OCI-LY7 (cell line): ENCODE measurements at regions not wholly inside any gene's neighbourhood (a gene's known extent, or its start where the extent isn't known, plus 50 kb on each side); places are given as distances from the start of the nearest gene placed in this dataset.

Source experiments
- BruUV-seq: library from RNA; stranded (reverse); fragments of 400-500 nt; replicated peaks from 2 replicates; lab custom pipeline; 2021; lab: Mats Ljungman, UMichigan
- CTCF ChIA-PET: fragments of 300-600 bp; sonication (Branson Sonifier 250); formaldehyde crosslinking; loops from one replicate; lab custom pipeline; 2022; ENCODE audit warnings: antibody characterized with exemption; ENCODE audit not compliant: unreplicated experiment; lab: Charles Lee
- POLR2A ChIA-PET: fragments of 300-600 bp; sonication (Branson Sonifier 250); formaldehyde crosslinking; loops from one replicate; lab custom pipeline; 2022; ENCODE audit warnings: antibody characterized with exemption; lab: Charles Lee
- DNase-seq: peaks from one replicate; pipeline ENCODE4 v3.0.0-alpha.2; 2015; ENCODE audit warnings: low spot score
- H2AFZ ChIP-seq: fragments of 200-600 bp; sonication (generic), shearing (Covaris generic); 2 replicates; pipeline ENCODE4 v1.6.1; 2014; ENCODE audit warnings: mild to moderate bottlenecking, antibody characterized with exemption, low read length, moderate library complexity
- H3K27ac ChIP-seq: fragments of 200-600 bp; sonication (generic); 2 replicates; pipeline ENCODE4 v1.5.1; 2014; ENCODE audit warnings: mixed run types, low read depth, mild to moderate bottlenecking, moderate library complexity, low read length, inconsistent platforms; ENCODE audit not compliant: poor library complexity, severe bottlenecking
- H3K36me3 ChIP-seq: fragments of 200-600 bp; sonication (generic); 2 replicates; pipeline ENCODE4 v1.6.1; 2014; ENCODE audit warnings: mild to moderate bottlenecking, antibody characterized with exemption, low read length, moderate library complexity, mixed read lengths; ENCODE audit not compliant: insufficient read depth
- H3K4me1 ChIP-seq: fragments of 200-600 bp; sonication (generic); 2 replicates; pipeline ENCODE4 v1.5.1; 2014; ENCODE audit warnings: mild to moderate bottlenecking, low read length; ENCODE audit not compliant: insufficient read depth, poor library complexity, severe bottlenecking
- H3K4me2 ChIP-seq: fragments of 200-600 bp; sonication (generic); 2 replicates; pipeline ENCODE4 v1.6.1; 2014; ENCODE audit warnings: mild to moderate bottlenecking, low read length
- H3K4me3 ChIP-seq: fragments of 200-600 bp; sonication (generic); 2 replicates; pipeline ENCODE4 v1.5.1; 2014; ENCODE audit warnings: mild to moderate bottlenecking, low read depth, low read length; ENCODE audit not compliant: poor library complexity, severe bottlenecking
- H3K79me2 ChIP-seq: fragments of 200-600 bp; sonication (generic); 2 replicates; pipeline ENCODE4 v1.6.1; 2016; ENCODE audit warnings: low read depth, mild to moderate bottlenecking, low read length, moderate library complexity, mixed read lengths; ENCODE audit not compliant: insufficient read depth
- H3K9me2 ChIP-seq: fragments of 200-600 bp; sonication (generic); 2 replicates; pipeline ENCODE4 v1.6.1; 2016; ENCODE audit warnings: mild to moderate bottlenecking, low read length, mixed read lengths; ENCODE audit not compliant: insufficient read depth
- H3K9me3 ChIP-seq: fragments of 200-600 bp; sonication (generic); 2 replicates; pipeline ENCODE4 v1.6.1; 2014; ENCODE audit warnings: mild to moderate bottlenecking, mixed run types, low read length, mixed read lengths
- H4K20me1 ChIP-seq: fragments of 200-600 bp; sonication (generic); 2 replicates; pipeline ENCODE4 v1.6.1; 2014; ENCODE audit warnings: mild to moderate bottlenecking, antibody characterized with exemption, low read length, moderate library complexity, mixed read lengths; ENCODE audit not compliant: insufficient read depth
- EZH2phosphoT487 ChIP-seq: fragments of 200-600 bp; sonication (generic); IDR thresholded peaks from 2 replicates; pipeline ENCODE4 v1.6.1; 2018; ENCODE audit warnings: low read depth, borderline replicate concordance, mild to moderate bottlenecking, mixed run types, antibody characterized with exemption, low read length, moderate library complexity, mixed read lengths
- intact Hi-C: fragments of 100-400 bp; cut with micrococcal nuclease; formaldehyde crosslinking; loops from one replicate; pipeline ENCODE4 v1.10.0; 2022; ENCODE audit not compliant: unreplicated experiment
- TF ChIP-seq, protein P1 (sequence below): fragments of 200-600 bp; sonication (generic); conservative IDR thresholded peaks from 2 replicates; pipeline ENCODE4 v1.5.1; 2014; ENCODE audit warnings: mild to moderate bottlenecking, antibody characterized with exemption, low read length, moderate library complexity, mixed read lengths

DNA sequence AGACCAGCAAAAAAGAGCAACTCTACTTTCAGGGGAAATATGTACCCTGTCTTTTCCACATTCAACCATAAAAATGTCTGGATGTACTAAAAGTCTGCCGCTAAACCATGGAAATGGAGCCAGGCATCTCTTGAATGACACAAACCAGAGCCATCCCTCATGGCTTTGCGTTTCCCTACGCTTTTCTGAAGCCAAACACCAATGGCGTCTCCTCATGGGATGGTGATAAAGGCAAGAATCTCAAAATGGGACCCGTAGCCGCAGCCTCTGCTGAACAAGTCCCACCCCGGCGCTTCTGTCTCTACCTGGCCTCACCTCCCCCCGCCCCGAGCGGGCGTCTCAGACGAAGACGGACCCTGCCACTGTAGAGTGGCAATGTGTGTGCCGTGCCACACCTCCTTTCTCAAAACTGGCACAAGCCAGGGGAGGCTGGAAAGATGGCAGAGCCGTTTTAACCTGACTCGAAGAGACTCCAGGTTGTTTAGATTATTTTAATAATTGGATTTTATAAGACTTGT is 80.3 kb upstream of the AFDN start:
- Histone ChIP-seq H3K9me3 (no peaks in the 10 kb centered on the region), H3K4me3 (no peak overlapping the region), H3K79me2 (no peaks in the 10 kb centered on the region), H3K9me2 (no peaks in the 10 kb centered on the region), H3K4me2 (no peak overlapping the region), H3K27ac (no peak overlapping the region), H3K36me3 (no peaks in the 10 kb centered on the region), H2AFZ (no peak overlapping the region), H4K20me1 (no peaks in the 10 kb centered on the region), H3K4me1 (no peaks in the 10 kb centered on the region)
- no TSS peak for BruUV-seq
- intact Hi-C loops: no loop called here
- ChIA-PET POLR2A (no interaction called here), CTCF (no interaction called here)
- DNase-seq: no peak
- TF ChIP-seq EZH2phosphoT487: no peak
- TF ChIP-seq, protein P1, sequence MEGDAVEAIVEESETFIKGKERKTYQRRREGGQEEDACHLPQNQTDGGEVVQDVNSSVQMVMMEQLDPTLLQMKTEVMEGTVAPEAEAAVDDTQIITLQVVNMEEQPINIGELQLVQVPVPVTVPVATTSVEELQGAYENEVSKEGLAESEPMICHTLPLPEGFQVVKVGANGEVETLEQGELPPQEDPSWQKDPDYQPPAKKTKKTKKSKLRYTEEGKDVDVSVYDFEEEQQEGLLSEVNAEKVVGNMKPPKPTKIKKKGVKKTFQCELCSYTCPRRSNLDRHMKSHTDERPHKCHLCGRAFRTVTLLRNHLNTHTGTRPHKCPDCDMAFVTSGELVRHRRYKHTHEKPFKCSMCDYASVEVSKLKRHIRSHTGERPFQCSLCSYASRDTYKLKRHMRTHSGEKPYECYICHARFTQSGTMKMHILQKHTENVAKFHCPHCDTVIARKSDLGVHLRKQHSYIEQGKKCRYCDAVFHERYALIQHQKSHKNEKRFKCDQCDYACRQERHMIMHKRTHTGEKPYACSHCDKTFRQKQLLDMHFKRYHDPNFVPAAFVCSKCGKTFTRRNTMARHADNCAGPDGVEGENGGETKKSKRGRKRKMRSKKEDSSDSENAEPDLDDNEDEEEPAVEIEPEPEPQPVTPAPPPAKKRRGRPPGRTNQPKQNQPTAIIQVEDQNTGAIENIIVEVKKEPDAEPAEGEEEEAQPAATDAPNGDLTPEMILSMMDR: no peak

- ChIA-PET CTCF (no interaction called here), POLR2A (no interaction called here)
- TF ChIP-seq, protein P1: no peak
- no peak for TF ChIP-seq EZH2phosphoT487
- no peaks in the 10 kb centered on the region for H3K36me3 ChIP-seq
- no TSS peak for BruUV-seq
- no peaks in the 10 kb centered on the region for H3K79me2 ChIP-seq
- intact Hi-C loops: no loop called here
- H4K20me1 ChIP-seq: no peaks in the 10 kb centered on the region
- H3K9me2 ChIP-seq: no peaks in the 10 kb centered on the region
- no peak overlapping the region for H3K4me2 ChIP-seq
- H3K27ac ChIP-seq: no peak overlapping the region
- H3K4me3 ChIP-seq: no peak overlapping the region
- H2AFZ ChIP-seq: no peak overlapping the region
- H3K9me3 ChIP-seq: no peaks in the 10 kb centered on the region
- no peak for DNase-seq
- no peaks in the 10 kb centered on the region for H3K4me1 ChIP-seq
These were observed 79.7 kb upstream of the AFDN start for GRCh38 chr6:167746975-167747374.

- TF ChIP-seq, protein P1: no peak
- no peak for TF ChIP-seq EZH2phosphoT487
- CTCF ChIA-PET: no interaction called here
- Histone ChIP-seq H3K4me1 (no peaks in the 10 kb centered on the region), H3K79me2 (no peaks in the 10 kb centered on the region), H3K36me3 (no peaks in the 10 kb centered on the region), H2AFZ (no peak overlapping the region), H3K4me3 (no peak overlapping the region), H3K4me2 (no peak overlapping the region), H3K9me3 (no peaks in the 10 kb centered on the region), H3K27ac (no peak overlapping the region), H3K9me2 (no peaks in the 10 kb centered on the region), H4K20me1 (no peaks in the 10 kb centered on the region)
- DNase-seq: no peak
- POLR2A ChIA-PET: no interaction called here
- intact Hi-C loops: no loop called here
- BruUV-seq: no TSS peak
These were observed 79.1 kb upstream of the AFDN start for GRCh38 chr6:167747645-167748044.
